Epithelial cell of esophagus (primary cell): ENCODE measurements at regions not wholly inside any gene's neighbourhood (a gene's known extent, or its start where the extent isn't known, plus 50 kb on each side); places are given as distances from the start of the nearest gene placed in this dataset.

Source experiments
- DNase-seq: peaks from one replicate; pipeline ENCODE4 v3.0.0; 2010; ENCODE audit warnings: low read depth
- H3K4me3 ChIP-seq: 2 replicates; pipeline ENCODE4 v1.5.1; 2011; ENCODE audit warnings: mild to moderate bottlenecking, low read length, control low read depth
- TF ChIP-seq, protein P1 (sequence below): IDR thresholded peaks from 2 replicates; pipeline ENCODE4 v1.5.1; 2011; ENCODE audit warnings: low read depth, mild to moderate bottlenecking, low read length, control low read depth, inconsistent platforms; ENCODE audit not compliant: insufficient read depth; ENCODE audit errors: missing control alignments

DNA sequence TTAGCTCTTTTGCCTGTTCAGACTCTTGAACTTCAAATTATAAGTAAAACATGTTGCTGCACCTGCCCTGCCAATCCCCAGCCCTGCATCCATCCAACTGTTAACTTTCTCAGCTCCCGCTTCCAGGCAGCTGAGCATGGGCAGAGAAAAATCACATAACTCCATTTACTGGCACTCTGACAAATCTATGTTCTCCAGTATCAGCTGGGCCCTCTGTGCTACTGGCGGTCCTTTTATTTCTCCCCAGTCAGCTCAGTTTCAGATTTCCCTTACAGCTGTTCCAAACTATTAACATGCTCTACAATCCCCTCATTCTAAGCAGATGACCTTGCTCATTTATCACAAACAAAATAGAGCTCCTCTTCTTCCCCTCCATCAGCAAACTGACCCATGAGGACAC, 240.4 kb upstream of the TET2 start:
- DNase-seq, result no peak
- TF ChIP-seq, protein P1, sequence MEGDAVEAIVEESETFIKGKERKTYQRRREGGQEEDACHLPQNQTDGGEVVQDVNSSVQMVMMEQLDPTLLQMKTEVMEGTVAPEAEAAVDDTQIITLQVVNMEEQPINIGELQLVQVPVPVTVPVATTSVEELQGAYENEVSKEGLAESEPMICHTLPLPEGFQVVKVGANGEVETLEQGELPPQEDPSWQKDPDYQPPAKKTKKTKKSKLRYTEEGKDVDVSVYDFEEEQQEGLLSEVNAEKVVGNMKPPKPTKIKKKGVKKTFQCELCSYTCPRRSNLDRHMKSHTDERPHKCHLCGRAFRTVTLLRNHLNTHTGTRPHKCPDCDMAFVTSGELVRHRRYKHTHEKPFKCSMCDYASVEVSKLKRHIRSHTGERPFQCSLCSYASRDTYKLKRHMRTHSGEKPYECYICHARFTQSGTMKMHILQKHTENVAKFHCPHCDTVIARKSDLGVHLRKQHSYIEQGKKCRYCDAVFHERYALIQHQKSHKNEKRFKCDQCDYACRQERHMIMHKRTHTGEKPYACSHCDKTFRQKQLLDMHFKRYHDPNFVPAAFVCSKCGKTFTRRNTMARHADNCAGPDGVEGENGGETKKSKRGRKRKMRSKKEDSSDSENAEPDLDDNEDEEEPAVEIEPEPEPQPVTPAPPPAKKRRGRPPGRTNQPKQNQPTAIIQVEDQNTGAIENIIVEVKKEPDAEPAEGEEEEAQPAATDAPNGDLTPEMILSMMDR, result no peak
- no peak overlapping the region for H3K4me3 ChIP-seq

GRCh38 chr4:104907074-104907649, 239.5 kb upstream of the TET2 start:
- TF ChIP-seq, protein P1, result no peak
- H3K4me3 ChIP-seq, result no peak overlapping the region
- DNase-seq, result no peak

DNA sequence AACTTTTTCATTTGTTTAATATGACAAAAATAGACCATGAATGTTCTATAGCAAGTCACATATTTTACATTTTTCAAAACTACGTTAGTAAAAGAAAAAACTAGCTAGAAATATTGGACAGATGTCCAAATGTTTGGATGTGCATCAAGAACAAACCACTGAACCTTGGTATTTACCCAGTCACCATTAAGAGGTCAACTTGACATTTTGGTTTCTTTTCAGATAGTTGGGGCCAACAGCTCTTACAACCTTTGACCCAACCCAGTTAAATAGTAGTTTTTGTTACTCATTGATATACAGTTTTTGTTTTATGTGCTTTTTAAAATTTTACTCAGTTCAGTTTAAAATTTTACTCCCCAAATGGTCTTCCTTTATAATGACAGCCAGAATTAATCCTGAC, 238.7 kb upstream of the TET2 start:
- no peak overlapping the region for H3K4me3 ChIP-seq
- TF ChIP-seq, protein P1, result no peak
- DNase-seq, result no peak

DNA sequence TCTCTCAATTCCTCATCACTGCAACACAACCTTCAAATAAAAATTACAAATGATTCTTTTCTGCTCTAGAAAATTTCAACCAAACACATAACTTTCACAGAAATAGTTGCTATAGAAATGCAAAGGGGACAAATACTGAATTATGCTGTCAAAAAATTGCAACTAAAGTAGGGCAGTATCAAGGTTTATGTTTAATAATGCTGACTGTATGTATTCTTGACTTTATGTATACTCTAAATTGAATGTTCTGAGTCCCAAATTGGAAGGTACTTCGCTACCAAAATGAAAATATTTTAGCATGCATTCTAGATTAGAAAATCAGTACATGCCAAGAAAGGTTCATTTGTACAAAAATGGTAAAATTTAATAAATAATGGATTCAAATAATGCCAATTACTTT, 237.3 kb upstream of the TET2 start:
- no peak for DNase-seq
- TF ChIP-seq, protein P1, result no peak
- no peak overlapping the region for H3K4me3 ChIP-seq

- DNase-seq, result no peak
- no peak overlapping the region for H3K4me3 ChIP-seq
- TF ChIP-seq, protein P1, result no peak
Measured at GRCh38 chr4:104912518-104912917, 234.2 kb upstream of the TET2 start.

DNA sequence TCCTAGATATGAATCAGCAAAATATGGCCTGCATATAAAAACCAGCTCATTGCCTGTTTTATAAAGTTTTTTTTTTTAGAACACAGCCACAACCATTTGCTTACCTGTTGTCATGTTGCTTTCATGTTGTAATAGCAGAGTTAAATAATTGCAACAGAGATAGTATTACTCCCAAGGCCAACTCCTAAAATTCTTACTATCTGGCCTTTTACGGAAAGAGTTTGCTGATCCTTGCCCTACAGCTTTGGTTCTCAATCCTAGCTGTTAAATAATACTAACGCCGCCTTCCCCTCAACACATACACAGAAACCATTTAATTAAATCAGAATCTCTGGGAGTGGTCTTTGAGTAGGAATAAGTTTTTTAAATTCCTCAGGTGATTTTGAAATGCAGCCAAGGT, 231.3 kb upstream of the TET2 start:
- TF ChIP-seq, protein P1, result no peak
- no peak for DNase-seq
- H3K4me3 ChIP-seq, result no peak overlapping the region

DNA sequence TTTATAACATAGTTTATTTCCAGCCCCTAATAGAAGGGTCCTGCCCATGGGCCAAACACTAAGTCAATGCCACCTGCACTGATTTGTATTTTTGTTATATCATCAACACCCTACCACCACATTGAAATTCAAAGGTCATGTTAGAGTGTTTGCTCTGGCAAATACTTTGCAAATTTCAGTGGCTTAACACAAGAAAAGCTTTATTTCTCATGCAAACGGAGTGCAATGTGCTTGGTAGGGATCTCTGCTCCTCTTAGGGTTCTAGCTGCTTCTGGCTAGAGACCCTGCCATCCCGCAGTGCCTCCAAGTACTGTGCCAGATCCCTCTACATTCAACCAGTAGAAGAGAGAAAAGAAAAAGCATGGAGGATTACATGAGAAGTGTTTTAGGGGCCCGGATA, 230.8 kb upstream of the TET2 start:
- no peak overlapping the region for H3K4me3 ChIP-seq
- TF ChIP-seq, protein P1, result no peak
- DNase-seq, result no peak
